Body of pancreas (tissue), 4 donors: ENCODE measurements at regions not wholly inside any gene's neighbourhood (a gene's known extent, or its start where the extent isn't known, plus 50 kb on each side); places are given as distances from the start of the nearest gene placed in this dataset.

ENCODE experiments used
- POLR2A ChIP-seq, 3 donors: fragments of 450-650 bp; IDR thresholded peaks; one replicate each; pipeline ENCODE4 v1.6.1; 2016; ENCODE audit warnings: antibody characterized with exemption in 3 of 3, mild to moderate bottlenecking in 2 of 3
- TF ChIP-seq, protein P1 (sequence below), 7 experiments: fragments of 450-650 bp in 4 of 7; fragments of 200-600 bp in 3 of 7; sonication (generic) in 3 of 7; IDR thresholded peaks; one replicate each; pipeline ENCODE4 v1.5.1; 2016 to 2019; ENCODE audit warnings: antibody characterized with exemption in 7 of 7

GRCh38 chr4:81634766-81635549, 163.3 kb upstream of the RASGEF1B start:
- no peak for TF ChIP-seq POLR2A (IDR thresholded peaks at IDR 0.05)
- TF ChIP-seq, protein P1, sequence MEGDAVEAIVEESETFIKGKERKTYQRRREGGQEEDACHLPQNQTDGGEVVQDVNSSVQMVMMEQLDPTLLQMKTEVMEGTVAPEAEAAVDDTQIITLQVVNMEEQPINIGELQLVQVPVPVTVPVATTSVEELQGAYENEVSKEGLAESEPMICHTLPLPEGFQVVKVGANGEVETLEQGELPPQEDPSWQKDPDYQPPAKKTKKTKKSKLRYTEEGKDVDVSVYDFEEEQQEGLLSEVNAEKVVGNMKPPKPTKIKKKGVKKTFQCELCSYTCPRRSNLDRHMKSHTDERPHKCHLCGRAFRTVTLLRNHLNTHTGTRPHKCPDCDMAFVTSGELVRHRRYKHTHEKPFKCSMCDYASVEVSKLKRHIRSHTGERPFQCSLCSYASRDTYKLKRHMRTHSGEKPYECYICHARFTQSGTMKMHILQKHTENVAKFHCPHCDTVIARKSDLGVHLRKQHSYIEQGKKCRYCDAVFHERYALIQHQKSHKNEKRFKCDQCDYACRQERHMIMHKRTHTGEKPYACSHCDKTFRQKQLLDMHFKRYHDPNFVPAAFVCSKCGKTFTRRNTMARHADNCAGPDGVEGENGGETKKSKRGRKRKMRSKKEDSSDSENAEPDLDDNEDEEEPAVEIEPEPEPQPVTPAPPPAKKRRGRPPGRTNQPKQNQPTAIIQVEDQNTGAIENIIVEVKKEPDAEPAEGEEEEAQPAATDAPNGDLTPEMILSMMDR (IDR thresholded peaks at IDR 0.05): no peak
